Ishikawa (cell line): ENCODE measurements at regions not wholly inside any gene's neighbourhood (a gene's known extent, or its start where the extent isn't known, plus 50 kb on each side); places are given as distances from the start of the nearest gene placed in this dataset.

Experiments used
- EP300 ChIP-seq: IDR thresholded peaks from 2 replicates; pipeline ENCODE4 v1.6.1; 2012; ENCODE audit warnings: borderline replicate concordance
- TCF12 ChIP-seq: IDR thresholded peaks from 2 replicates; pipeline ENCODE4 v1.6.1; 2012; ENCODE audit warnings: low read depth

- TF ChIP-seq EP300, result no peak
- no peak for TF ChIP-seq TCF12
These were observed 277.9 kb downstream of the IPO8 start for GRCh38 chr12:30417697-30418231.
